Stromal cell of bone marrow (primary cell): ENCODE measurements at regions not wholly inside any gene's neighbourhood (a gene's known extent, or its start where the extent isn't known, plus 50 kb on each side); places are given as distances from the start of the nearest gene placed in this dataset.
"Not testable (repeated sequence)": the region's sequence is repeated elsewhere in the genome, so short reads cannot be mapped to it uniquely, and the experiment has no call there.

Experiments
- DNase-seq: peaks from one replicate; pipeline ENCODE4 v3.0.0-alpha.2; 2012; ENCODE audit warnings: low read depth

GRCh38 chr15:85196697-85197096 lies 183.7 kb upstream of the AKAP13 start:
- not testable (repeated sequence) for DNase-seq

- DNase-seq: not testable (repeated sequence)
Observed at GRCh38 chr15:85197582-85197981, 182.8 kb upstream of the AKAP13 start.

- DNase-seq: not testable (repeated sequence)
Observed at GRCh38 chr15:85198432-85198831, 182.0 kb upstream of the AKAP13 start.

GRCh38 chr15:85200215-85200614 lies 180.2 kb upstream of the AKAP13 start:
- not testable (repeated sequence) for DNase-seq

GRCh38 chr15:85201118-85201793 lies 179.1 kb upstream of the AKAP13 start:
- not testable (repeated sequence) for DNase-seq

GRCh38 chr15:85204481-85204880 lies 175.9 kb upstream of the AKAP13 start:
- DNase-seq: not testable (repeated sequence)

- not testable (repeated sequence) for DNase-seq
Observed at GRCh38 chr15:85233791-85234325, 146.5 kb upstream of the AKAP13 start.

GRCh38 chr15:85234450-85235196 lies 145.8 kb upstream of the AKAP13 start:
- DNase-seq: not testable (repeated sequence)

- DNase-seq: not testable (repeated sequence)
Observed at GRCh38 chr15:85244056-85244455, 136.3 kb upstream of the AKAP13 start.

GRCh38 chr15:85250938-85251542 lies 129.4 kb upstream of the AKAP13 start:
- not testable (repeated sequence) for DNase-seq

- not testable (repeated sequence) for DNase-seq
Observed at GRCh38 chr15:85253196-85253915, 127.0 kb upstream of the AKAP13 start.

- DNase-seq: not testable (repeated sequence)
Observed at GRCh38 chr15:85254961-85255360, 125.4 kb upstream of the AKAP13 start.

- DNase-seq: not testable (repeated sequence)
Observed at GRCh38 chr15:85255502-85255901, 124.9 kb upstream of the AKAP13 start.

- not testable (repeated sequence) for DNase-seq
Observed at GRCh38 chr15:85256009-85256997, 124.1 kb upstream of the AKAP13 start.

GRCh38 chr15:85258062-85258445 lies 122.3 kb upstream of the AKAP13 start:
- not testable (repeated sequence) for DNase-seq

GRCh38 chr15:85258559-85259209 lies 121.7 kb upstream of the AKAP13 start:
- DNase-seq: not testable (repeated sequence)

GRCh38 chr15:85260526-85260925 lies 119.9 kb upstream of the AKAP13 start:
- not testable (repeated sequence) for DNase-seq

GRCh38 chr15:85262461-85263055 lies 117.8 kb upstream of the AKAP13 start:
- DNase-seq: not testable (repeated sequence)

GRCh38 chr15:85263842-85264440 lies 116.5 kb upstream of the AKAP13 start:
- DNase-seq: not testable (repeated sequence)
